ENCODE measurements at regions not wholly inside any gene's neighbourhood (a gene's known extent, or its start where the extent isn't known, plus 50 kb on each side); places are given as distances from the start of the nearest gene placed in this dataset.

DNA sequence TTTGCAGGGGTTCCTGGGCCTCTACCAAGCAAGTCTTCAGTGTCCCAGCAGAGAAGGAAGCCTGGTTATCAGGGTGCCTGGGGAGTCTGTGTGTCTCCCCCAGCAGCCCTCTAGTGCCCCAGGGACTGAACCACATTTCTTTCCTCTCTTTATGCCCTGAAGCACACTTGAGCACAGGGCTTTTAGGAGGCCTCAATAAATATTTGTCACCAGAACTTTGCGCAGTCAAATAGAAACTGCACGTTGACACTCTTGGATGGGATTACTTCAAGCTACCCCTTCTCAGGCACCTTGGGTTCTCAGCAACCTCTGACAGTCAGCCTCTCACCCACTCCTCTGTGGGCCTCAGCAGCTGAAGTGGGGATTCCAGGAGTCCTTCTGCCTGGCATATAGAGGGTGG lies 226.6 kb upstream of the HES1 start:
- DNase-seq (ENCODE audit: low spot score): no peak
- no peak for ATAC-seq (ENCODE audit: low FRiP score)

DNA sequence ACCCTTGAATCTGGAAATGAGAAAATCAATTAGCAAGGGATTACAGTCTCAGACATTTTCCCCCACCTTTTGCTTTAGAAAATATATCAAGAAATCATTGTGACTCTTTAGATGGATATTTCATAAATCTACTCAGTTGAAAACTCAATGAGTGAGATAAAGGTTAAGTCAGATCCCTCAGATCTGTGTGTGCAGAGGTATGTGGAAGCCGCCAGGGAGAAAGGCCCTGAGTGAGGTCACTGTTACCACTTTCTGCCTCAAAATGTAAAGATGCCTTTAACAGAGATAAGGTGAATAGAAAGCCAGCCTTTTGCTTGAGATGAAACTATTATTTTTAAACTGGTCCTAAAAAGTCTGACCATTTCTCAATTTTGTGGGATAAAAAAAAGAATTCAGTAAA lies 225.6 kb upstream of the HES1 start:
- TF ChIP-seq, protein P1, sequence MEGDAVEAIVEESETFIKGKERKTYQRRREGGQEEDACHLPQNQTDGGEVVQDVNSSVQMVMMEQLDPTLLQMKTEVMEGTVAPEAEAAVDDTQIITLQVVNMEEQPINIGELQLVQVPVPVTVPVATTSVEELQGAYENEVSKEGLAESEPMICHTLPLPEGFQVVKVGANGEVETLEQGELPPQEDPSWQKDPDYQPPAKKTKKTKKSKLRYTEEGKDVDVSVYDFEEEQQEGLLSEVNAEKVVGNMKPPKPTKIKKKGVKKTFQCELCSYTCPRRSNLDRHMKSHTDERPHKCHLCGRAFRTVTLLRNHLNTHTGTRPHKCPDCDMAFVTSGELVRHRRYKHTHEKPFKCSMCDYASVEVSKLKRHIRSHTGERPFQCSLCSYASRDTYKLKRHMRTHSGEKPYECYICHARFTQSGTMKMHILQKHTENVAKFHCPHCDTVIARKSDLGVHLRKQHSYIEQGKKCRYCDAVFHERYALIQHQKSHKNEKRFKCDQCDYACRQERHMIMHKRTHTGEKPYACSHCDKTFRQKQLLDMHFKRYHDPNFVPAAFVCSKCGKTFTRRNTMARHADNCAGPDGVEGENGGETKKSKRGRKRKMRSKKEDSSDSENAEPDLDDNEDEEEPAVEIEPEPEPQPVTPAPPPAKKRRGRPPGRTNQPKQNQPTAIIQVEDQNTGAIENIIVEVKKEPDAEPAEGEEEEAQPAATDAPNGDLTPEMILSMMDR (IDR thresholded peaks at IDR 0.05): no peak
- ATAC-seq (ENCODE audit: low FRiP score): no peak

More for the DNA sequence above, 226.6 kb upstream of the HES1 start:
- TF ChIP-seq, protein P1 (IDR thresholded peaks at IDR 0.05): no peak

DNA sequence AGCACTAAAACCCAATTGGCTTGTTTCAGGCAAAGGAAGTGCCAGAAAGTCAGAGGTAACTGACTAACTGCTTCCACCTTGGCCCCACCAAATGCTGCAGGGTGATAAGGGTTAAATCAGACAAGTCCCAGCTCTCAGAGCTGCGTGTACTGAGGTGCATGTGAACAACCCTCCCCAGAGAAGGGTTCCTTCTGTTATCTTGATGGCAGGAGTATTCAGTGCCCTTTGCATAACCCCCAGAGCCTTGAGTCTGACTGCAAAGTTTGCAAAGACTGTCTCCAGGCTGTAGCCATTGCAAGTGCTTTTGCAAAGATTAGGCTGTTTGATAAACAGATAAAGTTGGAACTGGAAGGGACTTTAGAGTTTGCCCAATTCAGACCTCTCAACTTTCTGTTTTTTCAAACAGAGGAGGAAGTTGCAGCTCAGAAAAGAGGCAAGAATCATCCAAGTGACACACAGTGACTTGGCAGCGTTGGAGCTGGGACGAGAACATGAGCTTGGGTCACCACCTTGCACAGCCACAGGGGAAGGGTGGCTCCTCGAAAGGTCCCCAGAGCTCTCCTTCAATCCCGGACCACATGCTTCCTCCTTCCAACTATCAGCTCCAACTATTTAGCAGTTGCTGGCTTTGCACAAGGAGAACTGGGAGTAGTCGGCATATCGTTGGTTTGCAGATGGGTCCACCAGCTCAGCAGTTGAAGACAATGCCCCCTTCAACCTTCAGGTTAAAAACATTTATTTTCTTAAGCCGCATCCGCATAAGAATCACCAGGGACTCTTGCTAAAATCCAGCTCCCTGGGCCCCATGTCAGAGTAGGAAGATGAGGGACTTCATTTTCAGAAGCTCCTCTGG lies 224.8 kb upstream of the HES1 start:
- TF ChIP-seq, protein P1 (IDR thresholded peaks at IDR 0.05): no peak
- no peak for ATAC-seq (ENCODE audit: low FRiP score)
- no peak for DNase-seq (ENCODE audit: low spot score)

More for the DNA sequence above, 225.6 kb upstream of the HES1 start:
- DNase-seq (ENCODE audit: low spot score): no peak

DNA sequence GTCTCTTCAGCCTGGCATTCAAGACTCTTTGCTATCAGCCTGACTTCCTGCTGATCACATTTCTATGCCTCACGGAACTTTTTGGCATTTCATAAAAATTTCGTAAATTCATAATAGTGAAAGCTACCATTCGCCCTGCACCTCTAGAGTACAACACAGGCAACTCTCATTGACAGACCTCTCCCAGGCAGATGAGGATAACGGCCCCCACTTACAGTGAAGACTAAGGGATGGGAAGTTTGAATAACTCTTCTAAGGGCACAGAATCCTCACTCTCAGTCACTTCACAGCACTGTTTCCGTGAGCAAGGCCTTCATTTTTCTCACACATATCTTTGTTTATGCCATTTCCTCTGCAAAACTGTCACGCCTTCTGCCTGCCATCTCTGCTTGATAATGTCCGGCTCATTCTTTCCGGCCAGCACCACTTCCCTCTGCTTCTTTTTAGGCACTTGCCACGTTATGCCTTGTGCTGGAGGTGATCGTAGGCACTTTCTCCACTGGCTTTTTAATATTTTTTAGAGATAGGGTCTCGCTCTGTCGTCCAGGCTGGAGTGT lies 224.1 kb upstream of the HES1 start:
- DNase-seq (ENCODE audit: low spot score) (no peak), ATAC-seq (ENCODE audit: low FRiP score) (no peak)
- TF ChIP-seq, protein P1 (IDR thresholded peaks at IDR 0.05): no peak

DNA sequence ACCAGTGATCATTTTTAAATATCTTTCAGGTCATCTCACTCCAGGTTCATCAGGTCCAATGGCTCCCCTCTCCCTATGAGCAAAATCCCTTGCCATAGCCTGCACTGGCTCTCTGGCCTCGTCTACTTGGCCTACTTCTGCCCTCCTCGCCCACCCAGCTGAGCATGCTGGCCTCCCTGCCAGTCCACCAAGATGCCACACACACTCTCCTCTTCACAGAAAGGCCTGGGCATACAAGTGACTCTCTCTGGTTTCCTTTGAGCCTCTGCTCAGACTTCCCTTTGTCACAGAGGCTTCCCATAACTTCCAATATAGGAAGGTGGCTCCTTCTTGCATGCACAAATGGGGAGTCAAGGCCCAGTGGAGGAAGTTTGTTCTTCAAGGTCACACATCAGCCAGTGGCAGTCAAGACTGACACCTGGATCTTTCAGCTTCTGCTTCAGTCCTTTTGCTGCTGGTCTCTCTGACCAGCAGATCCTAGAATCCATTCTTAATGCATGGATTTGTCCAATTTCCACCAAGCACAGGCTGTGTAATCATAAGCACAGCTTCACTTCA lies 223.2 kb upstream of the HES1 start:
- ATAC-seq (ENCODE audit: low FRiP score): no peak
- DNase-seq (ENCODE audit: low spot score): no peak
- TF ChIP-seq, protein P1 (IDR thresholded peaks at IDR 0.05): no peak

DNA sequence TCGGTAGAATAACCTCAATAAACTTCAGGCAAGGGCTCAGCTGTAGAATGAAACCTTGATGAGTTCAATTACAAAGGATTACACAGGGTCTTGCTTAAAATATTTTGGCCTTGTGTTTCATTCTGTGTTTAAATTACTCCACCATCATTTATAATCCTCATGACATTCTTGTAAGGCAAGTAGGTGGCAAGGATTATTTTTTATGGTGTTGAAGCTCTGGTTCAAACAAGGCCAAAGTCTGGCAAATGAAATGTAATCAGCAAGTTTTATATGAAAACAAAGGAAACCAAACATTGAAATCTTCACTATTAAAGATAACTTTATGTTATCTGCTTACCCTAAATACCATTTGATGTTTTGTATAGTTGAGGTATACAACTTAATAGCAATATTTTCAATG lies 221.3 kb upstream of the HES1 start:
- TF ChIP-seq, protein P1 (IDR thresholded peaks at IDR 0.05): no peak
- DNase-seq (ENCODE audit: low spot score) (no peak), ATAC-seq (ENCODE audit: low FRiP score) (no peak)
